Erythroblast (primary cell): ENCODE measurements at regions not wholly inside any gene's neighbourhood (a gene's known extent, or its start where the extent isn't known, plus 50 kb on each side); places are given as distances from the start of the nearest gene placed in this dataset.
"Not testable (repeated sequence)": the region's sequence is repeated elsewhere in the genome, so short reads cannot be mapped to it uniquely, and the experiment has no call there.

Experiments used
- DNase-seq, 2 experiments: peaks; one replicate each; lab custom pipeline; 2025; lab: John Stamatoyannopoulos, UW
- GATA1 ChIP-seq: IDR thresholded peaks from 2 replicates; pipeline ENCODE4 v1.6.1; 2011; ENCODE audit warnings: low read depth, mild to moderate bottlenecking, control low read depth, low read length, moderate library complexity
- POLR2A ChIP-seq: IDR thresholded peaks from 2 replicates; pipeline ENCODE4 v1.6.1; 2011; ENCODE audit warnings: mild to moderate bottlenecking, low read length

DNA sequence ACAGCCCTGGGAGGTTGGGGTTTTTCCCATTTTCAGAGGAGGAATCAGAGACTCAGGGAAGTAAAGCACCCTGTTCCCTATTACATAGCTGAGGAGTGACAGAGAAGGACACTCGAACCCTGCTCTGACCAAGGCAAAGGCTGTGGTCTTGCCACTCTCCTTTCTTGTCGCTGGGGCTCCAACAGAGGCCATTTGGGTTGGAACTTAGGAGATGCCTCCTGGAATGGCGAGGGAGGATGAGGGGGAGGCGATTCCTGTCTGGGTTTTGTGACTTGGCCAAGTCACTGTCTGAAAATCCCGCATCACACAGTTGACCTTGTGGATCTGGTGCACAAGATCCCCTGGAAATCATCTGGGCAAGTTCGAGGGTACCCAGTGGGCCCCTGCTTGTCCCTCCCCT is 64.0 kb upstream of the HAND1 start:
- TF ChIP-seq POLR2A: no peak
- TF ChIP-seq GATA1: no peak
- DNase-seq: no peak

DNA sequence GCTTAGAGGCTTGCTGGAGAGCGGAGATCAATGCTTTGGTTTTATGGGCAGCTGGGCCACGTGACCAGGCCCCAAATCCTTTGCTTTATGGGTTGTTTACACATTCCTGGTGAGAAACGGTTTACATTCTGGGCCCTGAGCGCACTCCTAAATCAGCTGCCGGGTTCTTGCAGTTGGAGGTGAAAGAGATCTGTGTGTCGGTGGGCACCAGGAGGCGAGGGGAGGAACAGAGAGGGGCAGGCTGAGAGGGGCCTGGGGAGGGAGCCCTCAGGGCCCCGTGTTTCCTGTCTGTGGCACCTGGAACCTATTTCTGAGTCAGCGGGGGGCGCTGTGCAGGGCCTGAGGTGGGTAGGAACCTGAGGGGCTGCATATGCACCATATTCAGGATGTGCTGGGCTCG is 63.5 kb upstream of the HAND1 start:
- peak; percentile 28 to 56 for DNase-seq
- no peak for TF ChIP-seq POLR2A
- no peak for TF ChIP-seq GATA1

DNA sequence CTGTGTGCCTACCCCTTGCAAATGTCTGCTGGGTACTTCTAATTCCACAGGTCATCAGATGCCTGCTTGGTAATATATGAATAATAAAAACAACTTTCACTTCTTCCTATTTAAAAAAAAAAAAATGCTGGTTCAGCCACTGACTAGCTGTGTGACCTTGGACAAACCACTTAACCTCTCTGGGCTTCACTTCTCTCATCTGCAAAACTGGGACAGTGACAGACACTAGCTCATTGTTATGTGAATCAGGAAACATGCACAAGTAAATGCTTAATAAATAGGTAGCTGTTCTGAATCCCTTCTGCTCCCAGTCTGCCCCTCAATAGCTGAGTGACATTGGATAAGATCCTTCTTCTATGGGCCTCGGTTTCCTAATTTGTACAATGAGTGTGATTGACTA is 62.6 kb upstream of the HAND1 start:
- DNase-seq: no peak
- no peak for TF ChIP-seq GATA1
- no peak for TF ChIP-seq POLR2A

DNA sequence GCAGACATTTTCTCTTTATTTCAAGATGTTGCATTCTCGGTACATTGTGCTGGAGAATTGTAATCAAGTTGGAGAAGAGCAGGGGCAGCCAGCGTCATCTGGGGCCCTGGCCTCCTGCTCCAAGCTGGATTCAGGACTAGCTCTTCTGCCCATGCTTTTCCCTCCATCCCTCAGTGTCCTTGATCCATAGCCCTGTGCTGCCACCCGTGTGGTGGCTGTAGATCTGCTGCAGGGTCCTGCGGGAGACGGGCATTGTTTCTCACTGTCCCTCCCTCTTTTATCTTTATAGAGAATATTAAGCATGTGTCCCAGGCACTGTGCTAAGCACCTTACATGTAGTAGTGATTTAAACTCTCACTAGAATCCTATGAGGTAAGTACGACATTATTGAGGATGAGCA is 60.5 kb upstream of the HAND1 start:
- TF ChIP-seq GATA1: no peak
- TF ChIP-seq POLR2A: no peak
- DNase-seq: no peak

DNA sequence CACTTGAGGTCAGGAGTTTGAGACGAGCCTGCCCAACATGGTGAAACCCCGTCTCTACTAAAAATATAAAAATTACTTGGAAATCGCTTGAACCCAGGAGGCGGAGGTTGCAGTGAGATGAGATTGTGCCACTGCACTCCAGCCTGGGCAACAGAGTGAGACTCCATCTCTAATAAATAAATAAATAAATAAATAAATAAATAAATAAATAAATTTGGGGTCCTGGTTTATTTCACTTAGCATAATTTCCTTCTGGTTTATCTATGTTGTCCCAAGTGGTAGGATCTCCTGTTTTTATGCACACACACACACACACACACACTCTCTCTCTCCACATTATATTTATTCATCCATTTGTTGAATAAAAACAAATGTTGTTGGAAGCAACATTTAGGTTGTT is 58.4 kb upstream of the HAND1 start:
- DNase-seq: not testable (repeated sequence)

DNA sequence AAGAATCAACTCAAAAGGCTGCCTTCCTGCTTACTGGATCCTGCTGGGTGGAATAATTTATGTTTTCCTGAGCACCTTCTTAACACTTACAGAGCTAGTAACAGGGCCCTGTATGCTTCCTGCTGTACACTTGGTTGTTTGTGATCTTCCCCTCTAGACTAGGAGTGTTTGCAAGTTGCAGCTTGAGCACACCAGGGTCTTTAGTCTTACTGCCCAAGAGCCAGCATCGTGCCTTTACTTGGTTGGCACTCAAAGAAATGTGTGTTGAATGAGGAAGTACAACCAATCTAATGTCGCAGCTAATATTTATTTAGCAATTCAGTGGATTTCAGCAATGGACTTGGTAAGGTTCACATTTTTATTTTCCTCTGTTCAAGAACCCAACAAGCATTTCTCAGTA is 57.5 kb upstream of the HAND1 start:
- no peak for DNase-seq
- TF ChIP-seq GATA1: no peak
- no peak for TF ChIP-seq POLR2A

DNA sequence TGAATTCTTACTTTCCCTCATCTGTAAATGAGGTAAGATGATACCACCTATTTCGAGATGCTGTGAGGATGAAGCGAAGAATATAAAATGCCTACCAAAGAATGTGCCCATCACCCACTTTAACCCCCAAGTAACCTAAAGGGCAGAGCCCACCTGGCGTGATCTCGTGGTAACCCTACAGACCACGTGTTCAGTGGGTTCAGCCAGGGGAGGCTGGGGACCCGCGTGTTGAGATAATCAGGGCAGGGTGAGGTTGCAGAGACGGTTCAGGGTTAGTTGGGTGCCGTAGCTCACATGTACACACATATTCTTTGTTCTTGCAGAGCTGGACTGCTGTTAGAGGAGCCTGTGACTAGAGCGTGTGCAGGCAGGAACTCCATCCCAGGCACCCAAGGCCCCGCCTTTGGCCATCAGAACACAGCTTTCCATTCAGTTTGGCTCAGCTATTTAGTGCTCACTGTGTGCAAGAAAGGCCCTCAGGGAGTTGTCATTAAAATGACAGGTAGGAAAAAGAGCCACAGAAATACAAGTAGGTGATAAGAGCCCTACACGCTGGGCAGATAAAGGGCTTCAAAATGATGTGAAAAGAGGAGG is 56.5 kb upstream of the HAND1 start:
- DNase-seq: no peak
- no peak for TF ChIP-seq POLR2A
- TF ChIP-seq GATA1: no peak

DNA sequence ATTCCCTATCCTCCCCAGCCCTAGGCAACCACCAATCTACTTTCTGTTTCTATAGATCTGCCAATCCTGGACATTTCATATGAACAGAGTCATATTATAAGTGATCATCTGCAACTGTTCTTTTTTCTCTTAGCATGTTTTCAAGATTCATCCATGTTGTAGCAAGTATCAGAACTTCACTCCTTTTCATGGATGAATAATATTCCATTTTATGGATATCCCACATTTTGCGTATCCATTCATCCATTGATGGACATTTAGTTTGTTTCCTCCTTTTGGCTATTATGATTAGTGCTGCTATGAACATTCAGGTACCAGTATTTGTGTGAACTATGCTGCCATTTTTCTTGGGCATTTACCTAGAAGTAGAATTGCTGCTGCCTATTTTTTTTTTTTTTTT is 51.3 kb upstream of the HAND1 start:
- DNase-seq: no peak
- TF ChIP-seq GATA1 (no peak), POLR2A (no peak)

DNA sequence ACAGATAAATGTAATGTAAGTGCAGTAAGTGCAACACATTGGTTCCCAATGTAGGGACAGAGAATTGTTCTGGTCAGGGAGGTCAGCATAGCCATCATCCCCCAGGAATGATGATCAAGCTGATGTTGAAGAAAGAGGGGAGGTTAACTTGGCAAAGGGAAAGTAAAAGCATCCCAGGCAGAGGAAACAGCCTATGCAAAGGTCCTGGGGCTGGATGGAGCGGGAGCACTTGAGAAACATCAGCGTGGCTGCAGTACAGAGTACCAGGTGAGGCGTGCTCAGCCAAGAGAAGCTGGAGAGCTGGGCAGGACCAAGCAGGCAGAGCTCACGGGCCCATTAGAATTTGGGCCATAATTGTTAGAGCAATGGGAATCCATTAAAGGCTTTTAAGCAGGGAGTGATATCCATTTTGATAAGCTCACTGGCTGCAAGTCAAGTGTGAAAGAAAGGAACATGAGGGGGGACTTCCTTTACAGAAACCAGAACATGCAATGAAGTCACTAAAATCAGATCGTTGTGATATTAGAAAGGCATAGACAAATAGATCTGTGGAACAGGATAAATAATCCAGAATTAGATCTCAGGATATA is 50.1 kb upstream of the HAND1 start:
- TF ChIP-seq POLR2A (no peak), GATA1 (no peak)
- DNase-seq: no peak
